Germinal center (tissue), 1 donor: ENCODE measurements at regions not wholly inside any gene's neighbourhood (a gene's known extent, or its start where the extent isn't known, plus 50 kb on each side); places are given as distances from the start of the nearest gene placed in this dataset.
A peak's percentile ranks its signal among the peaks of the same experiment; 100 is the strongest.

Source experiments
- DNase-seq: peaks from one replicate; pipeline ENCODE4 v3.0.0; 2012; ENCODE audit warnings: mixed read lengths, low spot score

- no peak for DNase-seq
These were observed 151.7 kb upstream of the POU3F3 start for GRCh38 chr2:104702031-104702850.

- DNase-seq = no peak
These were observed 150.2 kb upstream of the POU3F3 start for GRCh38 chr2:104703669-104704068.

- DNase-seq = no peak
These were observed 149.2 kb upstream of the POU3F3 start for GRCh38 chr2:104704496-104705245.

GRCh38 chr2:104707056-104707455, 146.9 kb upstream of the POU3F3 start:
- DNase-seq = no peak

DNA sequence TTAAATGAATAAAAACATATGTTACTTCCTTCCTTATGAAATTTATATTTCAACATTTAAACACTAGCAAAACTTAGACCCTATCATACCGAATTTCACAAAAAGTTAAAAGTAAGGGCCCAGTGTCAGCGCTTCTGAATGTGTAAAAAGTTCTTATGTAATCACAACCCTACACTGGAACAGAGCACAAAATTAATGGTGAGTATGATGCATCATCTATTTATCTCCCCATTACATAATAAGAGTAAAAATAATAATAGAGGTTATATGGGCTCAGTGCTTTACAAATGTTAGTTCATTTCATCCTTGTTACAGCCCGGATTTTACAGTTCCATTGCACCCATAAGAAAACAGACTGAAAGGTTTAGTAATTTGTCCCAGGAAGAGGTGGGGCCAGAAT, 144.9 kb upstream of the POU3F3 start:
- no peak for DNase-seq

GRCh38 chr2:104716061-104716460, 137.9 kb upstream of the POU3F3 start:
- no peak for DNase-seq

DNA sequence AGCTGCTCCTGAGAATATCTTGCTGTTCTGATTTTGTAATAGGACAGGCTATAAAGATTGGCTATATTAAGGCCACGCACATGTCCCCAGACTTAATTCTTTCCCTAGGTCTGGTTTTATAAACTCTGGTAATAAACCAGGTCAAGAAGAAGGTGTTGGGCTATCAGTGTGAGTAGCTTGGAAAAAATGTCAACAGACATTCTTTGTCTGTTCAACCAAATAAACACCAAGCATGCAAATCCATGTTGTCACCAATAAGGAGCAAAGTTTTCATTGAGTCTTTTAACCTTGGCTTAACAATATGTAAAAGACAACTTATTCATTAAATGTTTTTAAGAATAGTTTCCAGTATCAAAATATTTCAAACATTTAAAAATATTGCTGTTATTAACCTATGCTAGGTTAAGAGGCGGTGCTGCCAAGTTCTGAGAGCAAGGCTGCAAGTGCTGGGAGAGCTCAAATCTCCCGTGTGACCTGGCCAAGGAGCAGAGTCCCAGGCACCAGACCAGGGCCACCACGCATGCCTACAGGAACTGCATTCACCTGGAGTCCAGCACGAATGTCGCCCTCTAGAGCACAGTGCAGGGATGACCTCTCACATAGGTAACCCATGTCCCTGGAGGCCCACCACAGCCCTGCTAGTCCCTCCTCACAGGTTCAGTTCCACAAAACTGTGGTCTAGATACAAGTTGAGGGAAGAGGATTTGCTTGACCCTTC, 120.5 kb upstream of the POU3F3 start:
- DNase-seq = peak; percentile 40

GRCh38 chr2:104734937-104735586, 118.9 kb upstream of the POU3F3 start:
- no peak for DNase-seq

GRCh38 chr2:104736026-104736425, 117.9 kb upstream of the POU3F3 start:
- DNase-seq = no peak

DNA sequence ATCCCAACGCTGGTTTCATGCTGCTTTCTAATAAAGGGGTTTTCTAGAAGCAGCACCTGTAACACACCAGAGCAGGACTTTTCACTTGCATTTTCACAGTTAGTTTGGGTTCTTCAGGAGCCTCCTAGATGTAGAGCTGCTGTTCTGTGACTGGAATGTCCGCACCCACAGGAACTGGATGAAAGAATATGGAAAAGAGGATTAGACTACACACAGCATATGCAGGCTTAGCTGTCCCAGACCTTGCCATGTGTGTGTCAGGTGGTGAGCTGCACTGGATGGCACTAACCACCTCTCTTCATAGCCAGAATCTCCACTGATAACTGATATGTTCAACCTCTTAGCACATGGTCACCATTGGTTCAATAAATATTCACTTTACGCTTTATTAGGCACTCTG, 112.1 kb upstream of the POU3F3 start:
- DNase-seq = no peak

DNA sequence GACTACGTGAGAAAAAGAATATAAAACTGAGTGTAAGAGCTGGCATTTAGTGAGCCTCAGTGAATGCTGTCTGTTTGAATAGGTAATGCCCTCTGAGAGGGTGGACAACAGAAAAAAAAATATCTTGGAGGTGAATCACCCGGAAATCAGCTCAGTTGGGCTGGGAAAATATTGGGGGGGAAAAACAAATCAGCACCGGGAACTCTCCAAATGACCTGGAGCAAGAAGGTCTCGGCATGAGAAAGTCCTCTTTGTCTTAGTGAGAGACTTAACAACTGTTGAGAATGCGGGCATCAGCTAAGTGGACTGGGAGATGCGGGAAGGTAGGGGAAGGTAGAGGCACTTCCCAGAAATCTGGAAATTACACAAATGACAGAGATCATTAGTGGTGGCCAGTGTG, 109.4 kb upstream of the POU3F3 start:
- no peak for DNase-seq

GRCh38 chr2:104745846-104746245, 108.1 kb upstream of the POU3F3 start:
- no peak for DNase-seq

GRCh38 chr2:104746299-104746698, 107.6 kb upstream of the POU3F3 start:
- DNase-seq = no peak

- DNase-seq = no peak
These were observed 107.1 kb upstream of the POU3F3 start for GRCh38 chr2:104746858-104747257.

- DNase-seq = no peak
These were observed 104.0 kb upstream of the POU3F3 start for GRCh38 chr2:104749856-104750460.

DNA sequence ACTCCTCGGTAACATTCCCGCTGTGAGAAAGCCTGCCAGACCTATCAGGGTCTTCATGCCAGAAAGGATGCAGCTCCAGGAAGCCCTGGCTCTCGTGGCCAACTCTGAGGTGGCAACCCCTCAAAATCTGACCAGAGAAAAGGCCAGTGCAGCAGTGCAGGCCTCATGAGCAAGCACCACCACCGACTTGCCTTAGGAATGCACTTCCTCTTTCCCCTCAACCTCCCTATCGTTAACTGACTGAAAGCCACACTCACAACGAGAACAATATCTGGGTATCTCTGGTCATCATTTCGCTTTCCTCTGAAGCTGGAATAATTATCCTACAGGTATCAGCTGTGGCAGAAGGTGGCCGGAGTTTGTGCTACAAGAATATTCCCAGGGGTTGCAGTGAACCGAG, 101.4 kb upstream of the POU3F3 start:
- DNase-seq = no peak

- DNase-seq = no peak
These were observed 98.7 kb upstream of the POU3F3 start for GRCh38 chr2:104755026-104755878.

GRCh38 chr2:104756118-104756517, 97.8 kb upstream of the POU3F3 start:
- no peak for DNase-seq

GRCh38 chr2:104757056-104757455, 96.9 kb upstream of the POU3F3 start:
- DNase-seq = no peak

DNA sequence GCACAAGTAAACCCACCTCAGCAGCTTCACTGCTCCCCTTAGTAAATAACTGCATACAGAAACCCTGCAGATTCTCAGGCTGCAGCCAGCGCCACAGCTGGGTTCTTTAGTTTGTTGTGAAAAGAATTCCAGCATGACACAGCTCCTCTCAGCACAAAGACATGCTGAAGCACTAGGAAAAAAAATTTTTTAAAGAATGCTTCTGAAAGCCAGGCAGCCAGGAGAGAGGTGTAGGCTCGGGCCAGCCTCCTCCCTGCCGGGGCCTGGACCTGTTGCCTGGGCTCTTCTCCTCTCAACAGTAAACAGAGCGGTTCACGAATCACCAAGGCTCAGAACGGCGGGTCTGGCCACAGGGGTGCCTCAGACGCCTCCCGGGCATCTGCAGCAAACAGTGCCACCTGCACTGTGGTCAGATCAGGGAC, 95.7 kb upstream of the POU3F3 start:
- no peak for DNase-seq

- no peak for DNase-seq
These were observed 91.9 kb upstream of the POU3F3 start for GRCh38 chr2:104762031-104762430.
